Neural cell (in vitro differentiated cells): ENCODE measurements at regions not wholly inside any gene's neighbourhood (a gene's known extent, or its start where the extent isn't known, plus 50 kb on each side); places are given as distances from the start of the nearest gene placed in this dataset.

ENCODE experiments used
- MXI1 ChIP-seq: fragments of 450-650 bp; conservative IDR thresholded peaks from 2 replicates; pipeline ENCODE4 v1.6.1; 2014; ENCODE audit warnings: antibody characterized with exemption, mild to moderate bottlenecking; ENCODE audit not compliant: poor library complexity, severe bottlenecking
- POLR2AphosphoS5 ChIP-seq: IDR thresholded peaks from 2 replicates; pipeline ENCODE4 v1.6.1; 2012
- RAD21 ChIP-seq: fragments of 450-650 bp; conservative IDR thresholded peaks from 2 replicates; pipeline ENCODE4 v1.6.1; 2014; ENCODE audit warnings: antibody characterized with exemption, mild to moderate bottlenecking, moderate library complexity
- TAF1 ChIP-seq: IDR thresholded peaks from 2 replicates; pipeline ENCODE4 v1.6.1; 2012; ENCODE audit warnings: low read depth
- TF ChIP-seq, protein P1 (sequence below): fragments of 450-650 bp; IDR thresholded peaks from 2 replicates; pipeline ENCODE4 v1.5.1; 2014; ENCODE audit warnings: antibody characterized with exemption, mild to moderate bottlenecking, moderate library complexity; ENCODE audit not compliant: poor library complexity, severe bottlenecking
- TF ChIP-seq, protein P2 (sequence below): IDR thresholded peaks from 2 replicates; pipeline ENCODE4 v1.6.1; 2012; ENCODE audit warnings: borderline replicate concordance

DNA sequence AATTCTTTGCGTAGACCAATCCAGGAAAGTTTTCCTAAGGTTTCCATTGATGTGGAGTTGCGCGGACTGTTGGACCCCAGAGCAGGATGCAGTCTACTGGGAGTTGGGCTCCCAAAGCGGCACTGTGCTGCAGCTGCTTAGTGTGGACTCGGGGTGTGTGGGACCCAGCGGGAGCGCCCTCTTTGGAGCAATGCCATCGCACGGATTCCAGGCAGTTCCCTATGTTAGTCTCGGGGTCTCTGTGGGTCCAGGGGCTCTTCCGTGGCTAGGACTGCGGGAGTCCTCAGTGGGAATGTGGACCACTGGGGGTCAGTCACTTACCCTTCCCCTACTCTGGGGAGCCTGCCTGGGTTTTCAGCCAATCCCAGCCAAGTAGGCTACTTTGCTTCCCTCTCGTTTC, 151.7 kb upstream of the OLIG3 start:
- TF ChIP-seq, protein P1, sequence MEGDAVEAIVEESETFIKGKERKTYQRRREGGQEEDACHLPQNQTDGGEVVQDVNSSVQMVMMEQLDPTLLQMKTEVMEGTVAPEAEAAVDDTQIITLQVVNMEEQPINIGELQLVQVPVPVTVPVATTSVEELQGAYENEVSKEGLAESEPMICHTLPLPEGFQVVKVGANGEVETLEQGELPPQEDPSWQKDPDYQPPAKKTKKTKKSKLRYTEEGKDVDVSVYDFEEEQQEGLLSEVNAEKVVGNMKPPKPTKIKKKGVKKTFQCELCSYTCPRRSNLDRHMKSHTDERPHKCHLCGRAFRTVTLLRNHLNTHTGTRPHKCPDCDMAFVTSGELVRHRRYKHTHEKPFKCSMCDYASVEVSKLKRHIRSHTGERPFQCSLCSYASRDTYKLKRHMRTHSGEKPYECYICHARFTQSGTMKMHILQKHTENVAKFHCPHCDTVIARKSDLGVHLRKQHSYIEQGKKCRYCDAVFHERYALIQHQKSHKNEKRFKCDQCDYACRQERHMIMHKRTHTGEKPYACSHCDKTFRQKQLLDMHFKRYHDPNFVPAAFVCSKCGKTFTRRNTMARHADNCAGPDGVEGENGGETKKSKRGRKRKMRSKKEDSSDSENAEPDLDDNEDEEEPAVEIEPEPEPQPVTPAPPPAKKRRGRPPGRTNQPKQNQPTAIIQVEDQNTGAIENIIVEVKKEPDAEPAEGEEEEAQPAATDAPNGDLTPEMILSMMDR: no peak
- no peak for TF ChIP-seq TAF1
- TF ChIP-seq, protein P2, sequence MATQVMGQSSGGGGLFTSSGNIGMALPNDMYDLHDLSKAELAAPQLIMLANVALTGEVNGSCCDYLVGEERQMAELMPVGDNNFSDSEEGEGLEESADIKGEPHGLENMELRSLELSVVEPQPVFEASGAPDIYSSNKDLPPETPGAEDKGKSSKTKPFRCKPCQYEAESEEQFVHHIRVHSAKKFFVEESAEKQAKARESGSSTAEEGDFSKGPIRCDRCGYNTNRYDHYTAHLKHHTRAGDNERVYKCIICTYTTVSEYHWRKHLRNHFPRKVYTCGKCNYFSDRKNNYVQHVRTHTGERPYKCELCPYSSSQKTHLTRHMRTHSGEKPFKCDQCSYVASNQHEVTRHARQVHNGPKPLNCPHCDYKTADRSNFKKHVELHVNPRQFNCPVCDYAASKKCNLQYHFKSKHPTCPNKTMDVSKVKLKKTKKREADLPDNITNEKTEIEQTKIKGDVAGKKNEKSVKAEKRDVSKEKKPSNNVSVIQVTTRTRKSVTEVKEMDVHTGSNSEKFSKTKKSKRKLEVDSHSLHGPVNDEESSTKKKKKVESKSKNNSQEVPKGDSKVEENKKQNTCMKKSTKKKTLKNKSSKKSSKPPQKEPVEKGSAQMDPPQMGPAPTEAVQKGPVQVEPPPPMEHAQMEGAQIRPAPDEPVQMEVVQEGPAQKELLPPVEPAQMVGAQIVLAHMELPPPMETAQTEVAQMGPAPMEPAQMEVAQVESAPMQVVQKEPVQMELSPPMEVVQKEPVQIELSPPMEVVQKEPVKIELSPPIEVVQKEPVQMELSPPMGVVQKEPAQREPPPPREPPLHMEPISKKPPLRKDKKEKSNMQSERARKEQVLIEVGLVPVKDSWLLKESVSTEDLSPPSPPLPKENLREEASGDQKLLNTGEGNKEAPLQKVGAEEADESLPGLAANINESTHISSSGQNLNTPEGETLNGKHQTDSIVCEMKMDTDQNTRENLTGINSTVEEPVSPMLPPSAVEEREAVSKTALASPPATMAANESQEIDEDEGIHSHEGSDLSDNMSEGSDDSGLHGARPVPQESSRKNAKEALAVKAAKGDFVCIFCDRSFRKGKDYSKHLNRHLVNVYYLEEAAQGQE: no peak
- no peak for TF ChIP-seq POLR2AphosphoS5
- TF ChIP-seq RAD21: no peak
- no peak for TF ChIP-seq MXI1
